ENCODE measurements at regions not wholly inside any gene's neighbourhood (a gene's known extent, or its start where the extent isn't known, plus 50 kb on each side); places are given as distances from the start of the nearest gene placed in this dataset.

- Histone ChIP-seq H3K27ac (peak overlapping the region in 1 of 2 donors; percentile 58), H3K9me3 (peaks cover 0 to 4% (median 0%) of the 10 kb centered on the region in 3 donors), H3K36me3 (no peaks in the 10 kb centered on the region), H3K27me3 (no peaks in the 10 kb centered on the region), H3K4me1 (peaks cover 0 to 58% (median 27%) of the 10 kb centered on the region in 4 donors), H3K4me3 (no peak overlapping the region)
- DNase-seq: no peak
- TF ChIP-seq CTCF (IDR thresholded peaks at IDR 0.05): no peak
- intact Hi-C loops (cut with DNase I; ENCODE audit: low total_unique reads): no loop called here
Observed at GRCh38 chr16:86668136-86668910, 90.0 kb downstream of the FOXL1 start.

- no peak for TF ChIP-seq CTCF (IDR thresholded peaks at IDR 0.05)
- peaks cover 0 to 4% (median 0%) of the 10 kb centered on the region in 3 donors for H3K9me3 ChIP-seq
- intact Hi-C loops (cut with DNase I; ENCODE audit: low total_unique reads): no loop called here
- no peaks in the 10 kb centered on the region for H3K27me3 ChIP-seq
- H3K4me3 ChIP-seq: no peak overlapping the region
- DNase-seq: no peak
- H3K36me3 ChIP-seq: no peaks in the 10 kb centered on the region
- H3K27ac ChIP-seq: peak overlapping the region; percentile 58
- peaks cover 0 to 51% (median 20%) of the 10 kb centered on the region in 4 donors for H3K4me1 ChIP-seq
Observed at GRCh38 chr16:86669285-86669805, 91.0 kb downstream of the FOXL1 start.

- peaks cover 0 to 43% (median 15%) of the 10 kb centered on the region in 4 donors for H3K4me1 ChIP-seq
- TF ChIP-seq CTCF (IDR thresholded peaks at IDR 0.05): no peak
- DNase-seq: peak in 1 of 2 donors; percentile 47
- H3K27me3 ChIP-seq: no peaks in the 10 kb centered on the region
- H3K27ac ChIP-seq: peak overlapping the region; percentile 58
- H3K9me3 ChIP-seq: peaks cover 0 to under 1% (median 0%) of the 10 kb centered on the region in 3 donors
- no peaks in the 10 kb centered on the region for H3K36me3 ChIP-seq
- intact Hi-C loops (cut with DNase I; ENCODE audit: low total_unique reads): no loop called here
- H3K4me3 ChIP-seq: no peak overlapping the region
Observed at GRCh38 chr16:86669937-86670749, 91.8 kb downstream of the FOXL1 start.

GRCh38 chr16:86670750-86671234, 92.4 kb downstream of the FOXL1 start:
- DNase-seq: no peak
- Histone ChIP-seq H3K27me3 (no peaks in the 10 kb centered on the region), H3K36me3 (no peaks in the 10 kb centered on the region), H3K27ac (peak overlapping the region; percentile 58), H3K9me3 (no peaks in the 10 kb centered on the region), H3K4me1 (peaks cover 0 to 36% (median 15%) of the 10 kb centered on the region in 4 donors), H3K4me3 (no peak overlapping the region)
- intact Hi-C loops (cut with DNase I; ENCODE audit: low total_unique reads): no loop called here
- TF ChIP-seq CTCF (IDR thresholded peaks at IDR 0.05): no peak

GRCh38 chr16:86671486-86672178, 93.3 kb downstream of the FOXL1 start:
- no peaks in the 10 kb centered on the region for H3K36me3 ChIP-seq
- no peak overlapping the region for H3K4me3 ChIP-seq
- TF ChIP-seq CTCF (IDR thresholded peaks at IDR 0.05): no peak
- H3K27me3 ChIP-seq: no peaks in the 10 kb centered on the region
- no peak for DNase-seq
- H3K9me3 ChIP-seq: no peaks in the 10 kb centered on the region
- peaks cover 0 to 44% (median 16%) of the 10 kb centered on the region in 4 donors for H3K4me1 ChIP-seq
- H3K27ac ChIP-seq: no peak overlapping the region
- intact Hi-C loops (cut with DNase I; ENCODE audit: low total_unique reads): no loop called here
